Retinal pigment epithelial cell (primary cell): ENCODE measurements at regions not wholly inside any gene's neighbourhood (a gene's known extent, or its start where the extent isn't known, plus 50 kb on each side); places are given as distances from the start of the nearest gene placed in this dataset.
"Not testable (repeated sequence)": the region's sequence is repeated elsewhere in the genome, so short reads cannot be mapped to it uniquely, and the experiment has no call there.

Source experiments
- DNase-seq: peaks from one replicate; pipeline ENCODE4 v3.0.0-alpha.2; 2010; ENCODE audit warnings: low read depth
- H3K4me3 ChIP-seq: 2 replicates; pipeline ENCODE4 v1.5.1; 2011; ENCODE audit warnings: mild to moderate bottlenecking, low read length, control low read depth, moderate library complexity
- CTCF ChIP-seq: conservative IDR thresholded peaks from 2 replicates; pipeline ENCODE4 v1.5.1; 2011; ENCODE audit warnings: low read depth, low read length, control low read depth, inconsistent platforms

GRCh38 chr3:127070776-127071175, 87.9 kb downstream of the PLXNA1 start:
- no peak overlapping the region for H3K4me3 ChIP-seq
- DNase-seq = no peak
- no peak for TF ChIP-seq CTCF

GRCh38 chr3:127071597-127072001, 88.7 kb downstream of the PLXNA1 start:
- H3K4me3 ChIP-seq = no peak overlapping the region
- DNase-seq = no peak
- no peak for TF ChIP-seq CTCF

GRCh38 chr3:127072221-127072771, 89.4 kb downstream of the PLXNA1 start:
- no peak for DNase-seq
- no peak for TF ChIP-seq CTCF
- H3K4me3 ChIP-seq = no peak overlapping the region

- no peak overlapping the region for H3K4me3 ChIP-seq
Observed at GRCh38 chr3:127072971-127073783, 90.3 kb downstream of the PLXNA1 start.

GRCh38 chr3:127073941-127074820, 91.3 kb downstream of the PLXNA1 start:
- DNase-seq = peak; percentile 40
- TF ChIP-seq CTCF = no peak
- H3K4me3 ChIP-seq = no peak overlapping the region

More at GRCh38 chr3:127072971-127073783, 90.3 kb downstream of the PLXNA1 start:
- no peak for DNase-seq
- no peak for TF ChIP-seq CTCF

- no peak for TF ChIP-seq CTCF
- no peak overlapping the region for H3K4me3 ChIP-seq
- DNase-seq = peak; percentile 39
Observed at GRCh38 chr3:127074900-127075360, 92.0 kb downstream of the PLXNA1 start.

GRCh38 chr3:127076166-127076992, 93.5 kb downstream of the PLXNA1 start:
- not testable (repeated sequence) for H3K4me3 ChIP-seq, DNase-seq
